Activated CD8-positive, alpha-beta memory T cell treated with anti-CD3 and anti-CD28 coated beads, Interleukin-2, amount 10 ng/mL, durations not matched to agents 7 days and 5 days (primary cell): ENCODE measurements at regions not wholly inside any gene's neighbourhood (a gene's known extent, or its start where the extent isn't known, plus 50 kb on each side); places are given as distances from the start of the nearest gene placed in this dataset.
"Not testable (repeated sequence)": the region's sequence is repeated elsewhere in the genome, so short reads cannot be mapped to it uniquely, and the experiment has no call there.

ENCODE experiments used
- ATAC-seq: fragments of 150-1000 bp; cut with Tn5 transposase; one replicate; pipeline ENCODE4 v1.10.0; 2021; ENCODE audit warnings: moderate library complexity
- CTCF ChIA-PET: fragments of 350-600 bp; sonication (Branson Sonifier 250); formaldehyde crosslinking; loops from one replicate; lab custom pipeline; 2021; ENCODE audit warnings: antibody characterized with exemption; lab: Charles Lee
- DNase-seq: peaks from one replicate; pipeline ENCODE4 v3.0.0-alpha.2; 2020
- H3K27ac Mint-ChIP-seq: one replicate; pipeline ENCODE4 v1.8.0; 2021; ENCODE audit warnings: mild to moderate bottlenecking, mixed read lengths
- H3K27me3 Mint-ChIP-seq: one replicate; pipeline ENCODE4 v1.8.0; 2021; ENCODE audit warnings: mixed read lengths
- H3K36me3 Mint-ChIP-seq: one replicate; pipeline ENCODE4 v1.8.0; 2021; ENCODE audit warnings: mild to moderate bottlenecking, mixed read lengths
- H3K4me1 Mint-ChIP-seq: one replicate; pipeline ENCODE4 v1.8.0; 2021; ENCODE audit warnings: mixed read lengths
- H3K4me3 Mint-ChIP-seq: one replicate; pipeline ENCODE4 v1.8.0; 2021; ENCODE audit warnings: mild to moderate bottlenecking, moderate library complexity, mixed read lengths
- H3K9me3 Mint-ChIP-seq: one replicate; pipeline ENCODE4 v1.8.0; 2022; ENCODE audit warnings: low read depth, mixed read lengths

DNA sequence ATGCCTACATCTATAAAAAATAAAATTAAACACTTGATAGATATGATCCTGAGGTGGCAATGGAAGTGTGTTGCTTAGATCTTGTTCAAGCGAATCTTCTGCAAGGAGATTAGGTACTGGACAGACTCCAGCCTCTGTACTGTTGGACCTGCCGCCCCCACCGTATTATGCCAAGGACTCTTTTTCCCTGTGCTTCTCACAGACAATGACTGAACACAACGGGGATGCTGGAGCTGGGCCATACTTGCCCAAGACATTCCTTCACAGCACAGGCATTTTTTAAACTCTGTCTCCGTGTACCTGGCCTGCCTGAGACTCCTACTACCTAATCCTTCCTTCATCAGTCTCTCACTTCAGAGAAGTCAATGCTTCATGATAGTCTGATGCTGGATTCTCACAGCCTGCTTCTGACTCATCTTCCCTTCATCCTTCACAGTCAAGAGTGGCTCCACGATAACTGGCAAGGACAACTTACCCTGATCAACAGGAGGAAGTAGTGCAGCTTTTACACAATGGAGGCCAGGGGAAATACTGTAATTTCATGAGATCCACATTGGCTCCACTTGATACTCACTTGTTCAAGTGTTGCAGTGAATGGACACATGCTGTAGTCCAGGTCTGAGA, 754.6 kb upstream of the AGA start:
- Mint-ChIP-seq H3K9me3 (peaks cover 4% of the 10 kb centered on the region), H3K27ac (no peak overlapping the region), H3K4me3 (no peak overlapping the region), H3K4me1 (no peaks in the 10 kb centered on the region), H3K36me3 (no peaks in the 10 kb centered on the region), H3K27me3 (no peaks in the 10 kb centered on the region)
- CTCF ChIA-PET = no interaction called here
- no peak for ATAC-seq
- no peak for DNase-seq

DNA sequence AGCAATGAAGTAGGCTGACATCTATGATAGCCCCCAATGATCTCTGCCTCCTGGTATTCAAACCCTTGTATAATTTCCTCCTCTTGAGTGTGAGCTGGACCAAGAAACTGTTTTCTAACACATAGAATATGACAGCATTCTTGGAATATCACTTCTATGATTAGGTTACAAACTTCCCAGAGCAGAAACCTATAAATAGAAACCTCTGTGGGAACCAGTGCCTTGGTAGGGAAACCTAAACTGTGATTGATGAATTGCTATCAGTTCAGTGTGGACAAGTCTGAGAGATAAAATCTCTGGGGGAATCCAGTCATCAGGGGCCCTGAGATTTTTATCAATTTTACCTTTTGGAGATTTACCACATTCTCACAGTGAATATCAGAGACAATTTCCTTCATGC, 756.5 kb upstream of the AGA start:
- no peaks in the 10 kb centered on the region for H3K4me1 Mint-ChIP-seq
- H3K4me3 Mint-ChIP-seq = no peak overlapping the region
- ATAC-seq (no peak), DNase-seq (no peak)
- H3K27ac Mint-ChIP-seq = no peak overlapping the region
- no peaks in the 10 kb centered on the region for H3K36me3 Mint-ChIP-seq
- CTCF ChIA-PET = no interaction called here
- no peaks in the 10 kb centered on the region for H3K9me3 Mint-ChIP-seq
- no peaks in the 10 kb centered on the region for H3K27me3 Mint-ChIP-seq

DNA sequence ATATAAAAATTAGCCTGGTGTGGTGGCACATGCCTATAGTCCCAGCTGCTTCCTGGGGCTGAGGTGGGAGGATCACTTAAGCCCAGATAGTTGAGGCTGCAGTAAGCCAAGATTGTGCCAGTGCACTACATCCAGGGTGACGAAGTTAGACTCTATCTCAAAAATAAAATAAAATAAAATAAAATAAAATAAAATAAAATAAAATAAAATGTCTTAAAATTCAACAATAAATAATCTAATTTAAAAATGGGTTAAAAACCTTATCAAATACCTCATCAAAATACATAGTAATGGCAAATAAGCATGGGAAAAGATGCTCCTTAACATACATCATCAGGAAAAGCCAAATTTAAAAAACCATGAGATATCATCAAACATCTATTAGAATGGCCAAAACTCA, 760.2 kb upstream of the AGA start:
- no peaks in the 10 kb centered on the region for H3K36me3 Mint-ChIP-seq
- H3K4me1 Mint-ChIP-seq = no peaks in the 10 kb centered on the region
- no peak overlapping the region for H3K27ac Mint-ChIP-seq
- CTCF ChIA-PET = no interaction called here
- peaks cover 2% of the 10 kb centered on the region for H3K9me3 Mint-ChIP-seq
- no peak for ATAC-seq
- DNase-seq = no peak
- H3K27me3 Mint-ChIP-seq = no peaks in the 10 kb centered on the region
- H3K4me3 Mint-ChIP-seq = no peak overlapping the region

DNA sequence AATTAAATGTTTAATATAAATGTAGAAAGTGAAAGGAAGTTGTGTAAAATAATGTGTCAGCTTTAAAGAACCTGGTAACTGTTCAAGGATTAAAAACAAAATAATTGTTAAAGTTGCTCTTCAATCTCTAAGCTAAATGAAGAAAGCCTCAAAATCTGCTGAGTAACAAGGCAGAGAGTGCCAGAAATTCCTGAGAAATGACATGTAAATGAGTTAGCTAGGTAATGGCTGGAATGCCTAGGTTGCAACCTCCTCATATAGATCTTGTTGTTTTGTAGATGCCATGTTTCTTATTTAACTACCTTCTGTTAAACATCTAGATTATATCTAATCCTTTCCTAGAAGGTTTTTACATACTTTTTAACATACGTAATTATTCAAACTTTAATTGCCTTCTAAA, 763.6 kb upstream of the AGA start:
- no peaks in the 10 kb centered on the region for H3K4me1 Mint-ChIP-seq
- ATAC-seq = no peak
- DNase-seq = no peak
- no peak overlapping the region for H3K27ac Mint-ChIP-seq
- no peak overlapping the region for H3K4me3 Mint-ChIP-seq
- CTCF ChIA-PET = no interaction called here
- no peaks in the 10 kb centered on the region for H3K36me3 Mint-ChIP-seq
- H3K27me3 Mint-ChIP-seq = no peaks in the 10 kb centered on the region
- H3K9me3 Mint-ChIP-seq = peaks cover 5% of the 10 kb centered on the region

GRCh38 chr4:178215309-178215708, 773.1 kb upstream of the AGA start:
- Mint-ChIP-seq H3K36me3 (no peaks in the 10 kb centered on the region), H3K9me3 (no peaks in the 10 kb centered on the region), H3K4me1 (no peaks in the 10 kb centered on the region), H3K27me3 (no peaks in the 10 kb centered on the region), H3K4me3 (no peak overlapping the region), H3K27ac (no peak overlapping the region)
- no peak for ATAC-seq
- CTCF ChIA-PET = no interaction called here
- no peak for DNase-seq

GRCh38 chr4:178215763-178216162, 773.5 kb upstream of the AGA start:
- ATAC-seq (no peak), DNase-seq (no peak)
- H3K9me3 Mint-ChIP-seq = no peaks in the 10 kb centered on the region
- no peaks in the 10 kb centered on the region for H3K36me3 Mint-ChIP-seq
- H3K4me3 Mint-ChIP-seq = no peak overlapping the region
- H3K4me1 Mint-ChIP-seq = no peaks in the 10 kb centered on the region
- H3K27me3 Mint-ChIP-seq = no peaks in the 10 kb centered on the region
- no peak overlapping the region for H3K27ac Mint-ChIP-seq
- CTCF ChIA-PET = no interaction called here

DNA sequence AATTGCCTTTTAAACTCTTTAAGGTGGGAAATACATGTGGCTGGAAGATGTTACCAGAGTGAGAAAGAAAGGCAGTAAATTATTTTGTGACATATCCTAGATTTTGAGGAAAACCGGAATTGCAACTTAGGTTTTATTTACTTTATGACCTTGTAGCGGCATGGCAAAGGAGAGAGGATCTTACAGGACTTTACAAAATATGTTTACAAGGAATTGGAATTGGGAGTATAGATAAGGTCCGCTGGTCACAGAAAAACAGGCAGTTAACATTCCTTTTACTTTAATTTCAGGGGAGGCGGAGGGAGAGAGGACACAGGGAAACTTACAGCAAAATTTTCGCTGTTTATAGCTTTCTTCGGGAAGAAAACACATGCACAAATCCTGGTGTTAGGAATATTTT, 784.2 kb upstream of the AGA start:
- ATAC-seq, H3K4me3 Mint-ChIP-seq, H3K36me3 Mint-ChIP-seq, H3K4me1 Mint-ChIP-seq, H3K27me3 Mint-ChIP-seq, H3K27ac Mint-ChIP-seq, DNase-seq, CTCF ChIA-PET: not testable (repeated sequence)
- H3K9me3 Mint-ChIP-seq = peaks cover 11% of the 10 kb centered on the region

GRCh38 chr4:178233906-178234305, 791.7 kb upstream of the AGA start:
- peaks cover 6% of the 10 kb centered on the region for H3K9me3 Mint-ChIP-seq
- CTCF ChIA-PET = no interaction called here
- no peaks in the 10 kb centered on the region for H3K4me1 Mint-ChIP-seq
- no peaks in the 10 kb centered on the region for H3K27me3 Mint-ChIP-seq
- no peak for ATAC-seq
- H3K4me3 Mint-ChIP-seq = no peak overlapping the region
- DNase-seq = no peak
- no peak overlapping the region for H3K27ac Mint-ChIP-seq
- H3K36me3 Mint-ChIP-seq = no peaks in the 10 kb centered on the region

- Mint-ChIP-seq H3K27ac (no peak overlapping the region), H3K4me1 (no peaks in the 10 kb centered on the region), H3K4me3 (no peak overlapping the region), H3K36me3 (no peaks in the 10 kb centered on the region), H3K27me3 (no peaks in the 10 kb centered on the region), H3K9me3 (peaks cover 2% of the 10 kb centered on the region)
- CTCF ChIA-PET = no interaction called here
- DNase-seq = no peak
- no peak for ATAC-seq
These were observed 798.7 kb upstream of the AGA start for GRCh38 chr4:178240891-178241290.

GRCh38 chr4:178241601-178242118, 799.4 kb upstream of the AGA start:
- Mint-ChIP-seq H3K27me3 (no peaks in the 10 kb centered on the region), H3K4me1 (no peaks in the 10 kb centered on the region), H3K4me3 (no peak overlapping the region), H3K9me3 (peaks cover 2% of the 10 kb centered on the region), H3K27ac (no peak overlapping the region), H3K36me3 (no peaks in the 10 kb centered on the region)
- CTCF ChIA-PET = no interaction called here
- DNase-seq = no peak
- ATAC-seq = no peak

- Mint-ChIP-seq H3K36me3 (no peaks in the 10 kb centered on the region), H3K4me3 (no peak overlapping the region), H3K4me1 (no peaks in the 10 kb centered on the region), H3K27me3 (no peaks in the 10 kb centered on the region), H3K27ac (no peak overlapping the region), H3K9me3 (peaks cover 2% of the 10 kb centered on the region)
- ATAC-seq (no peak), DNase-seq (no peak)
- CTCF ChIA-PET = no interaction called here
These were observed 800.4 kb upstream of the AGA start for GRCh38 chr4:178242655-178243054.

- Mint-ChIP-seq H3K4me1 (no peaks in the 10 kb centered on the region), H3K27me3 (no peaks in the 10 kb centered on the region), H3K4me3 (no peak overlapping the region), H3K9me3 (peaks cover 2% of the 10 kb centered on the region), H3K36me3 (no peaks in the 10 kb centered on the region), H3K27ac (no peak overlapping the region)
- CTCF ChIA-PET = no interaction called here
- ATAC-seq = no peak
- no peak for DNase-seq
These were observed 802.5 kb upstream of the AGA start for GRCh38 chr4:178244785-178245184.

DNA sequence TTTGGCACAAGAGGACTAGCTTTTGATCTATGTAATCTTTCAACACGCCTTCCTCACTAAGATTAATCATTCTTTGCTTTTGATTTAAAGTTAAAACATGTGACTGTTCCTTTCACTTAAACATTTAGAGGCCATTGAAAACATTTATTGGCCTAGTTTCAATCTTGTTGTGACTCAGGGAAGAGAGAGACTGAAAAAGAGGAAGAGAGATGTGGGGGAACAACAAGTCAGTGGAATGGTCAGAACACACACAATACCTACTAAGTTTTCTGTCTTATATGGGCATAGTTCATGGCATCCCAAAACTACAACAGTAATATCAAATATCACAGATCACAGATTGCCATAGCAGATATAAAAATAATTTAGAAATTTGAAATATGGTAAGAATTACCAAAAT, 812.9 kb upstream of the AGA start:
- no peak for ATAC-seq
- no peaks in the 10 kb centered on the region for H3K27me3 Mint-ChIP-seq
- no peak overlapping the region for H3K4me3 Mint-ChIP-seq
- no peaks in the 10 kb centered on the region for H3K4me1 Mint-ChIP-seq
- CTCF ChIA-PET = no interaction called here
- H3K27ac Mint-ChIP-seq = no peak overlapping the region
- no peaks in the 10 kb centered on the region for H3K9me3 Mint-ChIP-seq
- no peak for DNase-seq
- no peaks in the 10 kb centered on the region for H3K36me3 Mint-ChIP-seq

GRCh38 chr4:178258603-178259002, 816.4 kb upstream of the AGA start:
- Mint-ChIP-seq H3K4me3 (no peak overlapping the region), H3K36me3 (no peaks in the 10 kb centered on the region), H3K27ac (no peak overlapping the region), H3K4me1 (no peaks in the 10 kb centered on the region), H3K9me3 (no peaks in the 10 kb centered on the region), H3K27me3 (no peaks in the 10 kb centered on the region)
- CTCF ChIA-PET = no interaction called here
- no peak for DNase-seq
- no peak for ATAC-seq

- Mint-ChIP-seq H3K36me3 (no peaks in the 10 kb centered on the region), H3K9me3 (no peaks in the 10 kb centered on the region), H3K27me3 (no peaks in the 10 kb centered on the region), H3K4me3 (no peak overlapping the region), H3K27ac (no peak overlapping the region), H3K4me1 (no peaks in the 10 kb centered on the region)
- ATAC-seq (no peak), DNase-seq (no peak)
- CTCF ChIA-PET = no interaction called here
These were observed 817.3 kb upstream of the AGA start for GRCh38 chr4:178259566-178259965.
